Loucy (cell line): ENCODE measurements at regions not wholly inside any gene's neighbourhood (a gene's known extent, or its start where the extent isn't known, plus 50 kb on each side); places are given as distances from the start of the nearest gene placed in this dataset.

Source experiments
- EZH2phosphoT487 ChIP-seq: fragments of 200-600 bp; IDR thresholded peaks from 2 replicates; pipeline ENCODE4 v1.6.1; 2018; ENCODE audit warnings: antibody characterized with exemption, mild to moderate bottlenecking, moderate library complexity, borderline replicate concordance
- TF ChIP-seq, protein P1 (sequence below): fragments of 200-600 bp; sonication (generic); conservative IDR thresholded peaks from 2 replicates; pipeline ENCODE4 v1.5.1; 2014; ENCODE audit warnings: mild to moderate bottlenecking, antibody characterized with exemption, low read length

DNA sequence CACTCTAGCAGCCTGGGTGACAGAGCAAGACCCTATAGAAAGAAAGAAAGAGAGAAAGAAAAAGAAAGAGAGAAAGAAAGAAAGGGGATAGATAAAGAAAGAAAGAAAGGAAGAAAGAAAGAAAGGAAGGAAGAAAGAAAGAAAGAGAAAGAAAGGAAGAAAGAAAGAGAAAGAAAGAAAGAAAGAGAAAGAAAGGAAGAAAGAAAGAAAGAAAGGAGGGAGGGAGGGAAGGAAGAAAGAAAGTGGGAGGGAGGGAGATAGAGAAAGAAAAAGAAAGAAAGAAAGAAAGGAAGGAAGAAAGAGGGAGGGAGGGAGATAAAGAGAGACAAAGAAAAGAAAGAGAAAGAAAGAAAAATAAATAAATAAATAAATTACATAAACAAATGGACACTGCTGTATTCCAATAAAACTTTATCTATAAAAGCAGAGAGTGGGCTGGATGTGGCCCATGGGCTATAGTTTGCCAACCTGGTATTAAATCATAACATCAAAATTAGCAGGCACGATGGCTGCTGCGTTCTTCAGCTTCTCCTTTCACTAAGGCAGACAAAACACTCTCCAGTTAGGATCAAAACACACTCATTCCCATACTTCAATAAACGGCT, 165.0 kb downstream of the ZNF674 start:
- TF ChIP-seq, protein P1, sequence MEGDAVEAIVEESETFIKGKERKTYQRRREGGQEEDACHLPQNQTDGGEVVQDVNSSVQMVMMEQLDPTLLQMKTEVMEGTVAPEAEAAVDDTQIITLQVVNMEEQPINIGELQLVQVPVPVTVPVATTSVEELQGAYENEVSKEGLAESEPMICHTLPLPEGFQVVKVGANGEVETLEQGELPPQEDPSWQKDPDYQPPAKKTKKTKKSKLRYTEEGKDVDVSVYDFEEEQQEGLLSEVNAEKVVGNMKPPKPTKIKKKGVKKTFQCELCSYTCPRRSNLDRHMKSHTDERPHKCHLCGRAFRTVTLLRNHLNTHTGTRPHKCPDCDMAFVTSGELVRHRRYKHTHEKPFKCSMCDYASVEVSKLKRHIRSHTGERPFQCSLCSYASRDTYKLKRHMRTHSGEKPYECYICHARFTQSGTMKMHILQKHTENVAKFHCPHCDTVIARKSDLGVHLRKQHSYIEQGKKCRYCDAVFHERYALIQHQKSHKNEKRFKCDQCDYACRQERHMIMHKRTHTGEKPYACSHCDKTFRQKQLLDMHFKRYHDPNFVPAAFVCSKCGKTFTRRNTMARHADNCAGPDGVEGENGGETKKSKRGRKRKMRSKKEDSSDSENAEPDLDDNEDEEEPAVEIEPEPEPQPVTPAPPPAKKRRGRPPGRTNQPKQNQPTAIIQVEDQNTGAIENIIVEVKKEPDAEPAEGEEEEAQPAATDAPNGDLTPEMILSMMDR = no peak
- no peak for TF ChIP-seq EZH2phosphoT487
